ENCODE measurements at regions not wholly inside any gene's neighbourhood (a gene's known extent, or its start where the extent isn't known, plus 50 kb on each side); places are given as distances from the start of the nearest gene placed in this dataset.

- TF ChIP-seq CTCF (IDR thresholded peaks at IDR 0.05; ENCODE audit: low read length) (no peak), EZH2 (optimal IDR thresholded peaks at IDR 0.05; ENCODE audit: low read depth, low read length) (no peak)
Measured at GRCh38 chr11:122440811-122441665, 214.5 kb upstream of the UBASH3B start.
